ENCODE measurements at regions not wholly inside any gene's neighbourhood (a gene's known extent, or its start where the extent isn't known, plus 50 kb on each side); places are given as distances from the start of the nearest gene placed in this dataset.

DNA sequence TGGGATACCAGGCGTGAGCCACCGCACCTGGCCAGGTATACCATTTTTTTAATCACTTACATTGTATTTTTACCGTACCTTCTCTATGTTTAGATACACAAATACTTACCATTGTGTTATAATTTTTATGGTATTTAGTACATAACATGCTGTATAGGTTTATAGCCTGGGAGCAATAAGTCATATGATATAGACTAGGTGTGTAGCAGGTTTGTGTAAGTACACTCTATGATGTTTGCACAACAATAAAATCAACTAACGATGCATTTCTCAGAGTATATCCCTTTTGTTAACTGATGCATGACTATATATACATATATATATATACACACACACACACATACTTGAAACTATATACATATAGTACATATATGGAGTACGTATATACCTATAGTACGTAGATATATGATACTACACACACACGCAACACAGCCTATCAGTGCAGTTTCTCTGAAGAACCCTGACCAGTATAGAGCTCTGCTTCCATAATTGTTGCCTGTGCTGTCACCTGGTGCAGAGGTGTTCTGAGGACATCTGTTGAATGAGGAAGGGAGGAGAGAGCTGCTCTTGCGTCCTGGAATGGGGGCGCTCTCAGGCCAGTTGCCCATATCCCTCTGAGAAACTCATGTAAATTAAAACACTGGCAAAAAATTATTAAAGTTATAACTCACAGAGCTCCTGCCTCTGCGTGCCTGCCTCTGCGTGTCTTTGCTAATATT lies 315.3 kb downstream of the FGFR2 start:
- TF ChIP-seq, protein P1, sequence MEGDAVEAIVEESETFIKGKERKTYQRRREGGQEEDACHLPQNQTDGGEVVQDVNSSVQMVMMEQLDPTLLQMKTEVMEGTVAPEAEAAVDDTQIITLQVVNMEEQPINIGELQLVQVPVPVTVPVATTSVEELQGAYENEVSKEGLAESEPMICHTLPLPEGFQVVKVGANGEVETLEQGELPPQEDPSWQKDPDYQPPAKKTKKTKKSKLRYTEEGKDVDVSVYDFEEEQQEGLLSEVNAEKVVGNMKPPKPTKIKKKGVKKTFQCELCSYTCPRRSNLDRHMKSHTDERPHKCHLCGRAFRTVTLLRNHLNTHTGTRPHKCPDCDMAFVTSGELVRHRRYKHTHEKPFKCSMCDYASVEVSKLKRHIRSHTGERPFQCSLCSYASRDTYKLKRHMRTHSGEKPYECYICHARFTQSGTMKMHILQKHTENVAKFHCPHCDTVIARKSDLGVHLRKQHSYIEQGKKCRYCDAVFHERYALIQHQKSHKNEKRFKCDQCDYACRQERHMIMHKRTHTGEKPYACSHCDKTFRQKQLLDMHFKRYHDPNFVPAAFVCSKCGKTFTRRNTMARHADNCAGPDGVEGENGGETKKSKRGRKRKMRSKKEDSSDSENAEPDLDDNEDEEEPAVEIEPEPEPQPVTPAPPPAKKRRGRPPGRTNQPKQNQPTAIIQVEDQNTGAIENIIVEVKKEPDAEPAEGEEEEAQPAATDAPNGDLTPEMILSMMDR (IDR thresholded peaks at IDR 0.05 in 8 of 11, conservative IDR thresholded peaks at IDR 0.05 in 3 of 11), result no peak
- TF ChIP-seq POLR2A (IDR thresholded peaks at IDR 0.05) (no peak), POLR2AphosphoS5 (IDR thresholded peaks at IDR 0.05) (no peak)
